GM19238 (cell line): ENCODE measurements at regions not wholly inside any gene's neighbourhood (a gene's known extent, or its start where the extent isn't known, plus 50 kb on each side); places are given as distances from the start of the nearest gene placed in this dataset.

ENCODE experiments used
- DNase-seq: peaks from one replicate; pipeline ENCODE4 v3.0.0; 2011; ENCODE audit warnings: low spot score; ENCODE audit not compliant: insufficient read length

DNA sequence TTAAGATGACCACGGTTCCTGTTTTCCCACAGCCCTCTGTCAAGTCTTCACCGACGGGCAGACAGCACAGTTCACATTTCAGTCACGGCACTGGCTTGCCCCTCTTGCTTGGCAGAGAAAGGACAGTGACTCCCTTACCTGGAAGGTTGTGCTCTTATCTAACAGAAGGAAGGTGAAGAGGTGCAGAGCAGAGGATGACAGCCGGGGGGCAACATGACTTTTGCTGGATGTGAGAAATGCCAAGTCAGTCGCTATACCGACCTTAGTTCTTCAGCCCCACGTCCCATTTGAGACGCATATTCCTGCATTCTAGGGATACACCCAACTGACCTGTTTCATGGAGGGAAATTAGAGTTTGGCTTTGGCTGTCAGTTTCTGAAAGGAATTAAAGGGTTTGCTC, 492.3 kb downstream of the NPIPA7 start:
- no peak for DNase-seq

DNA sequence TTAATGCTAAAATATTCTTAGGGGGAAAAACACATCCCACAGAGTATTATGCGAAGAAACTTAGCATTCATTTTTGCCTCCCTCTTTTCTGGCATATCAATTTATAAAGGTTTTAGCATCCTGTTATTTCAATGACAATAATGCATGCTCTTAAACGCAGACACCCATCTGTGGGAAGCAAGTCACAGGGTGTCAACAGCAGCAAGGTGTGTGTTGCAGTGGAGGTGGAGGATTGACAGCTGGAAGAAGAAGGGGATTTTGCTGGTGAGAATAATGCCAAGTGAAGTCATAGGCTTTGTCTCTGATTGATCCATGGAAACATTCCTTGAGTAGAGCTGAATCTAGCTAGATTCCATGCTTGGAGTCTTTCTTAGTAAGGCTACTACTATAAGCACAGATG, 498.1 kb downstream of the NPIPA7 start:
- no peak for DNase-seq

DNA sequence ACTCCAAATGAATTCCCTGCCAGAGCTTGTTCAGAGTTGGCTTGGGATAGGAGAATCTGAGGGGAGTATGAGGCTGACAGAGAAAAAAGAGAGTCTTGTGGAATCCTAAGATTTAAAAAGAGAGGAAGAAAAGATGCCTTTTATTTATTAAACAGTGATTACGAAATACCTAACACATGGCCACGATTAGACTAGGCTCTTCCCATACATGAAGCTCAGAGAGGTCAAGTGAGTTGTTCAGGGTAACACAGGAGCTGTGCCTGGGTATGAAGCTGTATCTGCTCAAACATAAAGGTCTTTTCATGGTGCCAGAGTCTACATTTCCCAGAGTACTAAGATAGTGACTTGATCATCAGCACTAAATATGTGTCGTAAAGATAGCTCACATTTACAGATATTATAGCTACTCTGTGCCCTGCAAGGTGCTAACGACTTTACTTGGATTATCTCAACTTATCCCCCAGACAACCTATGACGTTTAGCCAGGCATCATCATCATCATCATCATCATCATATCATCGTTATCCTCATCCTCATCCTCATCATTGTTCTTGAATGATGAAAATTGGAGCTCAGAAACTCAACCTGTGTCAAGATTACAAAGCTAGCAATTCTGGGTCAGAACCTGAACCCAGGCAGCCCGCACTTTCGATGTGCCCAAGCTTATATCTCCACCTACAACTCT, 500.8 kb downstream of the NPIPA7 start:
- no peak for DNase-seq

DNA sequence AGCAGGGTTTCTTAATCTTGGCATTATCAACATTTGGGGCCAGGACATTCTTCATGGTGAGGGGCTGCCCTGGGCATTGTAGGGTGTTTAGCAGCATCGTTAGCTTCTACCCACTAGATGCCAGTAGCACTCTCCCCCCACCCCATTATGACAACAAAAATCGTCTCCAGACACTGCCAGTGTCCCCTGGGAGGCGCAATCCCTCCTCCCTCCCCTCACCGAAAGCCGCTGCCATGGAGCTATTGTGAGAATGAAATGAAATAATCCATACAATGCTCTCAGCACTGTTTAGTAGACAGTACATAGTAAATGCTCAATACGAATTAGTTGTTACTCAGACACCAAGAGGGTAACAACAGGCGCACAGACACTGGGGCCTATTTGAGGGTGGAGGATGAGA, 502.9 kb downstream of the NPIPA7 start:
- no peak for DNase-seq

DNA sequence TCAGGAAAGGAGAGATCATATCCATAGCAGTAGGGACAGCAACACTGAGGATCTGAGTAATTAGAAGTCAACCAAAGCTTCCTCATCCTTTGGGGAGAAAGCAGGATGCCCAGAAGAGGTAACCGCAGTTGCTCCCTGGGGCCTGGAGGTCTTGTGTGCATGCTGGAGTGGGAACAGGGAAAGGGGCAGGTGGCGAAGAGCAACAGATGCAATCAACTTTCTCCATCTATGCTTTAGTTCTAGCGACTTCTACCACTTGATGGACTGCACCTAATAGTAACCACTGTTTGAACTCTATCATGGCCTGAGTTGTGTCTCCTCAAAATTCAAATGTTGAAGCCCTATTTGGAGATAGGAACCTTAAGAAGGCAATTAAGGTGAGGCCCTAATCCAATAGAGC, 503.8 kb downstream of the NPIPA7 start:
- DNase-seq = no peak

DNA sequence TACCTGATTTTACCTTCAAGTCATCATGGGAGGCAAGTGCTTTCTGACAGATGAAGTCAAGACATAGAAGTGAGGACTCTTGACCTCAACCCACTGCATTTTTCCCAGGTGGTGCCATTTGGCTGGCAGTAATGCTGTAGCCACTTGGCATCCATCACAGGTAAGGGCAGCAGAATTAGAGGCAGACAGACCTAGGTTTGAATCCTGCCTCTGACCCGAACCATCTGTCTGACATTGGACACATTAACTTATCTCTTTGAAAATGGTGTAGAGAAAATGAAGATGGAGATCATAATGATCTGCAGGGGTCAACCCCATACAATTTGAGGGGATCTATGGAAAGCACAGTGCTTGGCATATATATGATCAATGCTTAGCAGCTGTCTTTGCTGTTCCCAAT, 505.5 kb downstream of the NPIPA7 start:
- DNase-seq = no peak

DNA sequence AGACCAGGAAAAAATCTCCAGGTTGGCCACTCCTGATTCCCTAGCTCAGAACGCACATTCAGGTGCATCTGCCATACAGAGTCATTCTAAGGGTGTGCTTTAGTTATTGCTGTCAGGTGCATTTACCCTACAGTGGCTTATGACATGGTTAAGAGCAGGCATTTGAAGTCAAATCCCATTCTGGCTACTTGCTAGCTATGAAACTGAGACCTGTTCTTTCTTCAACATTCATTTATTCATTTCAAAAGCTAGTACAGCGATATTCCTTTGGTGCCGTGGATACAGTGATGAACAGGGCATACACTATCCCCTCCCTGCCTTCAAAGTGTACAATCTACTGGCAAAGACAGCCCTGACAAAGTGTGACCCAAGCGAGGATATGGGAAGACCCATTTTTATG, 508.3 kb downstream of the NPIPA7 start:
- no peak for DNase-seq

DNA sequence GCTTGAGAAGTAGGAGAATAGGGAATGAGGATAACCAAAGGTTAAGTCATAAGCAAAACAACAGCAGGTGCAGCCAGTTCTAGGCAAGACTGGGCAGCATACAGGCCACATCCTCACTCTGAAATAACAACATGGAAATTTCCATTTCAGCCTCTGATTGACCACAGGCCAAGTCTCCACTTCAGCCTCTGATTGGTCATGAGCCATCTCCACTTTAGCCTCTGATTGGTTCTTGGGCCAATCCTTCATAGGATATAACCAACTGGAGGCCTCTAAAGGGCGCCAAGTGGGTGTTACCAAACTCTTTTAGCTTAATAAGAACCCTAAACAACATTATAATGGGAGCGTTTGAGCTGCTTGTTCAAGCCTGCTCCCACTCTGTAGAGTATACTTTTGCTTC, 512.0 kb downstream of the NPIPA7 start:
- no peak for DNase-seq

DNA sequence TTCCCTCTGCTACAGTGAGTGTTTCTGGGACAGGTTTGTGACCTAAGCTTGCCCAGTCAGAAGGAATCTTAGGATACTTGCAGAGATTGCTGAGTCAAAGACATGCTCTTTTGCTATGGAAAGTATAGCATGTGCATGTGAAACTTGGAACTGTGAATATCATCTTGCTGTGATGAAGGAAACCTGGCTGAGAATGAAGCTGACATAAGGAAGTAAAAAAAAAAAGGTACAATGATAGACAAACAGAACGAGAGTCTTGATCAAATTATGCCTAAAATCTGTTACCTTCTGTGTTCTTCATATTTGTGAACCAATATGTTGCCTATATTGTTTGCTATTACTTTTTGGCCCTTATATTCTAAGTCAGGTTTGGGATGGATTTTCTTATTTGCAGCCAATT, 525.7 kb downstream of the NPIPA7 start:
- no peak for DNase-seq

DNA sequence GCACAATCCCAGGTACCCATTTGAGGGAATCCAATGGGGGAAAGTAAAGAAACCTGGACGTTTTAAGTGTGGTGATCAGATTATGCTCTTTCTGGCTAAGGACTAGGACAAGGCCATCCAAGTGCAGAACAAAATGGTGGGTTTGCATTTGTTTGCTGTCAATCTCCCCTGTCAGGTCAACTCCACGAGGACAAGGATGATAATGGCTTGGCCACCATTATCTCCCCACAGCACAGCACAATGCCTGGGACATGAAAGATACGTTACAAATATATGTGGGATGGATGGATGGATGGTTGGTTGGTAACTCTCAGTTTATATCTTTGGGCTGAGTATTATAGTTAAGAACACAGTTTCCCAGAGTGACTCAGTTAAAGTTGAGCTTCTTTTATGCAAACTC, 526.9 kb downstream of the NPIPA7 start:
- no peak for DNase-seq

DNA sequence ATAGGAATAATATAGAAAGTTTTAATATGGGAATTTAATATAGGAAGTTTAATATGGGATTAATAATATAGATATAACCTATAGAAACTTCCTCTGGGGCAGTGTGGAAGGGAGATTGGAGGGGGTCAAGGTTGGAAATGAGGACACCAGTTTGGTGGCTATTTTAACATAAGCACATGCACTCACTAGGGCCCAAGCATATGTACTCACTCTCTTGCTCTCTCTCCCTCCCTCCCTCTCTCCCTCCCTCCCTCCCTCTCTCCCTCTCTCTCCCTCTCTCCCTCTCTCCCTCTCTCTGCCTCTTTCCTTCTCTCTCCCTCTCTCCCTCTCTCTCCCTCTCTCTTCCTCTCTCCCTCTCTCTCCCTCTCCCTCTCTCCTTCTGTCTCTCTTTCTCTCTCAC, 528.1 kb downstream of the NPIPA7 start:
- no peak for DNase-seq

DNA sequence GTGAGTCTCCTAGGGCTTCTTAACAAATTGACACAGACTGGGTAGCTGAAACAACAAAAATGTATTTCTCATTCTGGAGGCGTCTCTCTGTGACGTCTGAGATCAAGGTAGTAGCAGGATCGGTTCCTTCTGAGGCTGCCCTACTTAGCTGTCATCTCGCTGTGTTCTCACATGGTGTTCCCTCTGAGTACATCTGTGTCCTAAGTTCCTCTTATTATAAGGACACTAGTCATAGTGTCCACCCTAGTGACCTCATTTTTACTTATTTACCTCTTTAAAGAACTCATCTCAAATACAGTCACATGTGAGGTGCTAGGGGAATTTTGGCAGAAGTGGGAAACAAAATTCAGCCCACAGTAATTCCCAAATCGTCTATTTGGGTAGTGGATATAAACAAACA, 529.1 kb downstream of the NPIPA7 start:
- no peak for DNase-seq

DNA sequence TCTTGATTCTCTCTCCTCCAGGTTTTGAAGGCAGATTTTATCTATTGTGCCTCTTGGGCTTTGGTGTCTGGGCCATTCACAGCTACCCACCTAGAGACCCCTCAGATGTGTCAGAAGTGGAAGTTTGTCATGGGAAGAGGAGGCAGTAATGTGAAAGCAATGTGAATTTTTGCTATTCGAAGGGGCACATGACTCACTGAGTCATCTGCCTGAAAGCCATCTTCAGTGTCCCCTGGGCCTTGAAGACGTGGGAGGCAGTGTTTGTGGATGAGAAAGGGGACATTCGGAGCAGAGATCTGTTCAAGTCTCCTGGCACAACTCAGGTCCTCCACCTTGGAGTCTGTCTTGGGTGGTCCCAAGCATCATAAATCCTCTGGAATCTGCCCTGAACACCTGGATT, 530.2 kb downstream of the NPIPA7 start:
- DNase-seq = no peak

DNA sequence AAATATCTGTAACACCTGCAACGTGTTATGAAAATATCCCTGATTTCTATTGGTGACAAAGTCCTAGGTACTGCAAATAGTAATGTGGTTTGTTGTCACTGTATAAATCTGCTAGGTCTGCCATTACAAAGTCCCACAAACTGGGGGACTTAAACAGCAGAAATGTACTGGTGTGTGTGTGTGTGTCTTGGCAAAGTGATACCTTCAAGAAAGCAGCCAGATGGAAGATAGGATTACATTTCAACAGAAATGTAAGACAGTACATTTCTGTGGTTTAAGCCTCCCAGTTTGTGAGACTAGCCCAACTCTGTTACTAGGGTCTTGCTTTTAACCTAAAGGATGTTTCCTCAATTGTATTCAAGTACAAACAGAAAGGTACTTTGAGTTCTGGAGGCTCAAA, 531.7 kb downstream of the NPIPA7 start:
- DNase-seq = no peak

DNA sequence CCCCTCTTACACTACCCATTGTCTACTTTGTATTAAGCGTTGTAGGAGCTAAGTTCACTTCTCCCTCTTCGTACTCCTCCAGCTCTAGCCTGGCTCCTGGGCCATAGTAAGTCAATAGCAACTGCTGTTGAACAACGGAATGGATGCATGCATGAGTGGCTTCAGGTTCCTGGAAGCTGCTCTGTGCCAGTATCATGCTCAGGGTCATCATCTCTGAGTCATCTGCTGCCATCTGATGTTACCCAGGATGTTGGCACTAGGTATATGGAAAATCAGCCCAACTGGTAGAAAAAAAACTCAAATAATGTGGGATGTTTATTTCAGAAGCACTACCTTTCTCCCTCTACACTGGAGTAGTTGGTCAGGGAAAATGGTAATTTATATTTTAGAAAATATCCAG, 536.8 kb downstream of the NPIPA7 start:
- no peak for DNase-seq

DNA sequence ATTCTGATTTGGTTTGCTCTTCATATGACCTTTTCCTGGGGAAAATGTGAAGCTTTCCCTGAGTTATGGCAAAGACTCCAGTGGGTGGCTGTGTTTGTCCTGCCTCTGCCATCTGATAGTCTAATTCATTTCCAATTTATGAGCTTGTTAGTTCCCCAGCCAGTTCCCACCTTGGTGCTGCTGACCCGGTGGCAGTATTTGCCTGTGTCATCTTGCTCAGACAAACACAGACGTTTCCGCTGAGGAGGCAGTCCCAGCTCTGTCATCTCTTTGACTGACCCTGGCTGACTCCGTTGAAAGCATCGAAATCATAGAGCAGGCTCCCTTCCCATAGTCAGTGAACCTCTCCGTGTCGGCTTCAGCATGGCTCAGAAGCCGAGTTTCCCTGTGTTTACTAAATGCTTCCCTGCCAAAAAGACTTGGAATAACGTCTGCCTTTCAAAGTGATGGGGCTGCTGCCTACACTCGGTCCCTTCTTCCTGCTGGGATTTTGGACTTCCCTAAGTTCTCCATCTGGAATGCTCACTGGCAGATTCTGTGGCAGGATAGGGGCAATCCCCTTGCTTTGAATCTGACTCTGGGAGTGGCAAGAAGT, 538.3 kb downstream of the NPIPA7 start:
- no peak for DNase-seq

DNA sequence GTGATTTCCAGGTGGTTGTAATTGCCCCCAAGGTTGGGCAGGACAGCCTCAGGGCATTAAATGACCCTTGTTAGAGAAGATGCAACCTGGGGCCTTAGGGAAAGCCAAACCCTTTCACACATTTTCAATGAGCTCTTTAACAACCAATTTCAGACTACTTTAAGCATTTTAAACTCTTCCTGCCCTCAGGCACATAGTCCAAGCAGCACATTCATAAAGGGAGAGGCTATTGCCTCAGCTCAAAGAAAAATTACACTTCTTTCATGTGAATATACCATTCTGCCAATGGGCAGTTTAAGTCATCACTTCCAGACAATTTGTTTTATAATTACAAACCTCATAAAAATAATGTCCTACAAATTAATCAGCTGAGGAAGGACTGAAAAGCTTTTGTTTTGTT, 544.5 kb downstream of the NPIPA7 start:
- DNase-seq = no peak

DNA sequence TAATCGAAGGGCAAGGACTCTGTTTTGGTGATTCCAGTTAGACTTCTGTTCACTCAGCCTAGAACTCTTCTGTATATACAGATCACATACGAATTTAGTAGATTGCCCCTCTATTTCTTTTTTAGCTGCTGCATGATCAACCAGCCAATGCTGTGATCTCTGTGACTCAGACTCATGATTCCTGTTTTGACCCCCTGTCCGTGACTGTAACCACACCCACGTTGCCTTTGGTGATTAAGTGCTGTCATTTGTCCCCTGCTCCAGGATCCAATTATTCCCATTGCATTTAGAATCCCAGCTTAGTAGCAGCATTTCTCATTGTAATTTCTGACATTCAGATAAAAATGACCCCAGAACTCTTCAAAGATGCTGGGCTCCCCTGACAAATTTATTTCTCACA, 545.7 kb downstream of the NPIPA7 start:
- no peak for DNase-seq

DNA sequence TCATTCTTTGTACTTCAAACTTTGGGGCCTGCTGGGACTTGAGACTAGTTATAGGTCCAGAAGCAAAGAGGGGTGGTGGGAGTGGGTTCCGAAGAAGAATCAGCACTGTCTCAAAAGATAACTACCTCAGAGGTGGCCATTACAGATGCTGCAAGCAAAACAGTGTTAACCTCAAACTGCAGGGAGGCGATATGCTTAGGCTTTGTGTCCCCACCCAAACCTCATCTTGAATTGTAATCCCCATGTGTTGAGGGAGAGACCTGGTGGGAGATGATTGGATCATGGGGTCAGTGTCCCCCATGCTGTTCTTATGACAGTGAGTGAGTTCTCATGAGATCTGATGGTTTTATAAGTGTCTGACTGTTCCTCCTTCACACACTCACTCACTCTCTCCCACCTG, 545.3 kb downstream of the XYLT1 start:
- no peak for DNase-seq

DNA sequence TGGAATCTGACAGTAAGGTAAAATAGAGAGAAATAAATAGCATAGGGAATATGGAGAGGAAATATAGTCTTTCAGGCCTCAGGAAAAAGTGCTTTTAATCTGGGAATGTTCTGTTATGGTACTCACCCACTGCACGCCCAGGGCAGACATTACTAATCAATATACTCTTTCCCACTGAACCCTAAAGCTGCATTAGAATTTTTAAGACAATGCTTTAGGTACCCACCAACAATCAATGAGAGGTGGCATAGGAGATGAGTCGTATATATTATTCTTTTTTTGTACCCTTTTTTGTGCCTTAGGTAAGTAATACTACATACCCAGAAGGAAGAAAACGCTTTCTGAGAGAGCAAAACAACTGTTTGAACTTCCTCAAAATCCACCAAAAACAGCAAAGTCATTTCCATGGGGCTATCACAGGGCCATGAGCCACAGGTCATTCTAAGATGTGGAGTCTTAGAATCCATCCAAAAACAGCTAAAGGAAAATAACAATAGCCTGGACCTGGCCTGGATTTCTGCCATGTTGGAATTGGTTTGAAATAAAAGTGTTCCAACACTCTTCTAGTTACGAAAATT, 542.1 kb downstream of the XYLT1 start:
- DNase-seq = no peak

DNA sequence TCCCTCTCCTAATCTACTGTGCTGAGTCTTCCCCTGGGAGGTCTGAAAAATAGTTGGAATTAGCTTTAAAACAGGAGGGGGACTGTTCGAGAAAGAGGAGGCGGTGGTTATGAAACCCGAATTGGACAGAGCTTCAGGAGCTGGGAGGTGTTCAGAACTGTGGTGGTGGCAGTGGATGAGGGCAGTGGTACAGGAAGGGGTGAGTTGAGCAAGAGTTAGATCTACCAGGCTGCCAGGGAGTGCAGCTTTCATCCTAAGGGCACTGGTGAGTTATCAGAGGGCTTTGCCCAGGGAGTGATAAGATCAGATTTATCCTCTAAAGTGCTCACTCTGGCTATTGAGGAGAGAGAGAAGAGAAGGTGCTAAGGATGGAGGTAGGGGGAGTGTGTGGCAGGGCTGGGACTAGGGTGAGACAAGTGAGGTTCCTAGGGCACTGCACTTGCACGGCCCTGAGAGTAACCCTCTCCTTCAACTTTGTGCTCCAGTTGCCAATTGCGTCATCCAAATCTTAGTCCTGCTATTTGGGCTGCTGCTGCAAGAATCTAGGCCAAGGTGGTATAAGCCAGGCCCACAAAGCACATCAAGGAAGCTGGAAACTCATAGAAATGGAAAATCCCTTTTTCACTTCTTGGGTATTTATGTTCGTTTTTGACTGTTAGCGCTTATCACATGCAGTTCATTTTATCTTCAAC, 540.3 kb downstream of the XYLT1 start:
- DNase-seq = no peak

DNA sequence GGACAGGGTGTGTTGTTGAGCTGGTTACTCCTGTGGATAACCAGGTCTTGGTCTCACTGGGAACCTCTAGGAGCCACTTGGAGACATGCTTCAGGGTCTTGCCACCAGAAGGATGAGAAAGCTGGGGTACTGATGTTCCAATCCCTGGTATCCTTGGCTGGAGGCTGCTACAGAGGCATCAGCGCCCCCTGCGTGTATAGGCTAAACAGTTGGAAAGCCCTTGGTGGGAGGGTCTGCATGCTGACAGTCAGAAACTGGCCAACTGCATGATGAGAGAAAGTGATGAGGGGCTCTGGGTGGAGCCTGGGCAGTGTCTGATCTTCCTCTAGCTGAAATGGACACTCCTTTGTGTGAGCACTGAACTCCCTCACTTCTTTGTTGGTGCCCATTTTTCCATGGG, 536.9 kb downstream of the XYLT1 start:
- no peak for DNase-seq

DNA sequence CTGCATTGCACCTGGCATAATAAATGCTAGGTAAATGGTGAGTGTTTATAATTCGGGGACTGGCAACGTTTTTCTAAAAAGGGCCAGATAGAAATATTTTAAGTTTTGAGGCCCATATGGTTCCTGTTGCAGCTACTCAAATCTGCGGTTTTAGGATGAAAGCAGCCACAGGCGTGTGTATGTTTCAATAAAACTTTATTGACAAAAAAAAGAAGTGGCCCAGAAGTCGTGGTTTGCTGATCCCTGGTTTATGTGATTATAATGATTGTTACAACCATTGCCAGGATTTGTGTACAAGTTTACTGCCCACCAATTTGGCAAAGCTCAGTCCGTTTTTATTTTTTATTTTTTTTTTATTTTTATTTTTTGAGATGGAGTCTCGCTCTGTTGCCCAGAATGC, 536.1 kb downstream of the XYLT1 start:
- DNase-seq = no peak
